ENCODE measurements at regions not wholly inside any gene's neighbourhood (a gene's known extent, or its start where the extent isn't known, plus 50 kb on each side); places are given as distances from the start of the nearest gene placed in this dataset.

GRCh38 chr4:22322996-22323395 lies 192.9 kb downstream of the ADGRA3 start (continued):
- no peak for TF ChIP-seq REST (IDR thresholded peaks at IDR 0.05; ENCODE audit: low read depth, low read length)
- TF ChIP-seq MEF2A (IDR thresholded peaks at IDR 0.05; ENCODE audit: borderline replicate concordance, low read depth) = no peak

- CTCF ChIA-PET = interaction anchor here (1.2 kb wide), 1 partner anchor 61 kb away, joined by 3 read pairs; no protein-coding TSS in a partner anchor
- POLR2A ChIA-PET = no interaction called here
- Histone ChIP-seq H3K79me2 (ENCODE audit: insufficient read depth) (no peaks in the 10 kb centered on the region), H2AFZ (ENCODE audit: low read depth) (no peak overlapping the region), H3K27ac (ENCODE audit: low read depth in 2 of 2, low read length in 1 of 2) (no peak overlapping the region), H3K4me2 (no peak overlapping the region), H3F3A (replicated peaks; ENCODE audit: insufficient read depth) (no peaks in the 10 kb centered on the region), H3K27me3 (ENCODE audit: insufficient read depth) (no peaks in the 10 kb centered on the region), H3K9me3 (no peaks in the 10 kb centered on the region), H3K4me3 (ENCODE audit: low read depth in 2 of 2, low read length in 1 of 2) (no peak overlapping the region), H4K20me1 (ENCODE audit: insufficient read depth) (no peaks in the 10 kb centered on the region), H3K9me2 (no peaks in the 10 kb centered on the region), H3K9ac (no peak overlapping the region), H3K36me3 (replicated peaks in 1 of 2; ENCODE audit: control insufficient read depth in 1 of 2, insufficient read depth in 2 of 2, low read length in 1 of 2) (no peaks in the 10 kb centered on the region), H3K4me1 (ENCODE audit: control insufficient read depth in 1 of 2, insufficient read depth in 2 of 2, low read depth in 1 of 2, low read length in 1 of 2) (no peaks in the 10 kb centered on the region)
- 52% methylated on average over 2 of the region's 2 CpGs for WGBS (ENCODE audit: low lambda C conversion rate)
- DNase-seq = no peak
- TF ChIP-seq GABPA (IDR thresholded peaks at IDR 0.05; ENCODE audit: low read depth) = no peak
- TF ChIP-seq RFX5 (IDR thresholded peaks at IDR 0.05; ENCODE audit: low read length) = no peak
- TF ChIP-seq YY1 (IDR thresholded peaks at IDR 0.05; ENCODE audit: low read depth) = no peak
- no peak for TF ChIP-seq MAX (IDR thresholded peaks at IDR 0.05; ENCODE audit: low read depth)
- TF ChIP-seq TCF12 (IDR thresholded peaks at IDR 0.05) = no peak
- TF ChIP-seq FOXM1 (IDR thresholded peaks at IDR 0.05; ENCODE audit: low read depth) = no peak
- TF ChIP-seq EP300 (IDR thresholded peaks at IDR 0.05; ENCODE audit: borderline replicate concordance in 1 of 2, low read depth in 1 of 2, low read length in 1 of 2) = no peak
- TF ChIP-seq NRF1 (IDR thresholded peaks at IDR 0.05; ENCODE audit: low read depth, low read length) = no peak
- no peak for TF ChIP-seq JUND (IDR thresholded peaks at IDR 0.05)
- no peak for TF ChIP-seq EZH2phosphoT487 (IDR thresholded peaks at IDR 0.05; ENCODE audit: borderline replicate concordance, low read depth)
- TF ChIP-seq ELF1 (IDR thresholded peaks at IDR 0.05) = no peak
- TF ChIP-seq SIN3A (IDR thresholded peaks at IDR 0.05; ENCODE audit: borderline replicate concordance, low read depth, low read length) = no peak
- no peak for TF ChIP-seq REST (IDR thresholded peaks at IDR 0.05; ENCODE audit: low read depth, low read length)
- no peak for TF ChIP-seq POLR2AphosphoS5 (IDR thresholded peaks at IDR 0.05; ENCODE audit: low read depth, low read length)
- TF ChIP-seq IRF3 (IDR thresholded peaks at IDR 0.05; ENCODE audit: low read depth, low read length) = no peak
- no peak for TF ChIP-seq CTCF (IDR thresholded peaks at IDR 0.05)
Observed at GRCh38 chr4:22315628-22316027, 200.2 kb downstream of the ADGRA3 start.
